DMS153 treated with DMSO at 0.1 percent for 48 hours (cell line): ENCODE measurements at regions not wholly inside any gene's neighbourhood (a gene's known extent, or its start where the extent isn't known, plus 50 kb on each side); places are given as distances from the start of the nearest gene placed in this dataset.

Experiments
- DNase-seq: peaks from one replicate; lab custom pipeline; 2025; ENCODE audit not compliant: unreplicated experiment; lab: John Stamatoyannopoulos, UW

DNA sequence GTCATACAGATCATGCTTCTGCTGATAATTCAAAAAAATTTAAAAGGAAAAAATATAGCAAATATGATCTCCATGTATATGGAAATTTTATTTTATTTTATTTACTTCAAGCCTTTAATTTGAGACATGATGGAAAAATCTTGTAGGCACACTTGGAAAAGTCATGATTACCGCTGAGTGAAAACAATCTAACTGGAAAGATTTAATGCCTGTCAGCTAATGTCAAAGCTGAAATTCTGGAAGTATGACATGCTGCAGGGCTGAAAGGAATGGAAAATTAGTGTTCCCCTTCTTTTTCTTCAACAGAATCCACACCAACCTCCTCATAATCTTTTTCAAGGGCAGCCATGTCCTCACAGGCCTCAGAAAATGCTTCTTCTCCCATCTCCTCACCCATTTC, 58.2 kb downstream of the RPRM start:
- no peak for DNase-seq

DNA sequence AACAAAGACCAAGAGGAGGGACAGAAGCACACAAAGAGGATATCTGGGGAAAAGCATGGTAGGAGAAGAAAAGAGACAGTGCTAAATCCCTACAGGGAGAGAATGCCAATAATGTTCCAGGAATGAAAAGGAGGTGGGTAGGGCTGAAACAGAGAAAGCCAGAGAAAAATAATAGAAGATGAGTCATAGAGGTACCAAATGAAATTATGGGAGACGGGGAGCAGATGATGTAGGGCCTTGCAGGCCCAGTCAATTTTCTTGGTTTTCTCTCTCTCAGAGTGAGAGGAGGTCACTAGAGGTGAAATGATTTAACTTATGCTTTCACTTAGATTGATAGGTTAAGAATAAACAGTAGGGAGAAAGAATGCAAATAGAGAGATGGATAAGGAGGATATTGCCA, 61.5 kb downstream of the RPRM start:
- no peak for DNase-seq

DNA sequence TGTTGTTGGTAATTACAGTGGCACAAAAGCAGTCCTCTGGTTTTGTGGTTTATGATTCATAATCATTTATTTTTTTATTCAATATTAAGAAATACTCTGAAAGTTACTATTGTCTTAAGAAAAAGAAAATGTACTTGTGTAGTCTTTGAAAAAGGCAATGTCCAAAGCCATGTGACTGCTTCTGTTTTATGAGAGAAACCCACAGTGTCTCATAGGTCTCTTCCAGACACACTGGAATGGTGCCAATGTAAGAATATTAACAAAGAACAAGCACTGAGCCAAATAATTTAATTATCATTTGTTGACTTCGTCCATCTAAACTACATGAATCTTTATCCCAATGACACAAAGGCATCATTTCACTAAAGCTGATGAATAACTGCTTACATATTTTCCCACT, 62.5 kb downstream of the RPRM start:
- DNase-seq, result no peak

DNA sequence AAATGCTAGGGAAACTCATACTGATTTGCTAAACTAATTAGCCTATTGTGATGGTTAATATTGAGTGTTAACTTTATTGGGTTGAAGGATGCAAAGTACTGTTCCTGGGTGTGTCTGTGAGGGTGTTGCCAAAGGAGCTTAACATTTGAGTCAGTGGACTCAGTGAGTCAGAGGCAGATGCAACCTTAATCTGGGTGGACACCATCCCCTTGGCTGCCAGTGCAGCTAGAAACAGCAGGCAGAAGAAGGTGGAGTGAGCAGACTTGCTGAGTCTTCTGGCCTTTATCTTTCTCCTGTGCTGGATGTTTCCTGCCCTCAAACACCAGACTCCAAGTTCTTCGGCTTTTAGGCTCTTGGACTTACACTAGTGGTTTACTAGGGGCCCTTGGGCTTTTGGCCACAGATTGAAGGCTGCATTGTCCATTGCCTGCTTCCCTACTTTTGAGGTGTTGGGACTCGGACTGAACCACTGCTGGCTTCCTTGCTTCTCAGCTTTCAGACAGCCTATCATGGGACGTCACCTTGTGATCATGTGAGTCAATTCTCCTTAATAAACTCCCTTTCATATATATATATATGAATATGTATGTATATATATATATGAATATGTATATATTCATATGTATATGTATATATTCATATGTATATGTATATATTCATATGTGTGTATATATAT, 69.7 kb downstream of the RPRM start:
- DNase-seq, result no peak

DNA sequence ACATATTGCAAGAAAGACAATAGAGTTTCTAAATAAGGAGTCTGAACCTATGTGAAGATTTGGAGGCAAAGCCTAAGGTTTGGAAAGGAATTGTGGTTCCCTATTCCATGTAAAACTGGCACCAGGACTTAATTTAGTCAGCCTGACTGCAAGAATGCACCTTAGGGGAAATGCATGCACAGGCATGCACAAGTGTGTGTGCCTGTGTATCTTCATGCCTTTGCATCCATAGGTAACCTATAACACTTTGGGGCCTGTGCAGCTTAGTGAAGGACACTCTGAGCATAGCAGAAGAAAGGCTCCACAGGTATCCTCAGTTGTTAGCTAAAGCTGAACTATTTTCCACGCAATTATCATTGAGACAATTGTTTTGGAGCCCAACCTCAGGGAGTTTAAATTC, 73.4 kb downstream of the RPRM start:
- DNase-seq, result no peak

DNA sequence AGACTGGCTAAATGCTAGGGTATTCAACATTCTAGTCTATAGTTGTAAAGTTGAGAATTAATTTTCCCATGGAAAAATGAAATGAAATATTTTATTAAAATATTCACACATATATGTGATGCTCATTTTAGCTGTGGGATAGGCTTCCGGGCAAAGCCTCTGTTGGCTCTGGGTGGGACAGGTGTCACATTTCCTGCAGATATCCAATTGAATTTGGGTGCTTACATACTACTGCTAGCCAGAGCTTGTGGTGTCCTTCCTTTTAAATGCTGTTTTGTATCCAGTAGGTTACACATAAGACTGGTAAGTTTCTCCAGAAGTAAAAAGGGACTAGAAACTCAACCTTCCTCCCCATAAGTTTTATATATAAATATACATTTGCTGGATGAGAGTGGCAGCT, 73.8 kb downstream of the RPRM start:
- DNase-seq, result peak; percentile 20

DNA sequence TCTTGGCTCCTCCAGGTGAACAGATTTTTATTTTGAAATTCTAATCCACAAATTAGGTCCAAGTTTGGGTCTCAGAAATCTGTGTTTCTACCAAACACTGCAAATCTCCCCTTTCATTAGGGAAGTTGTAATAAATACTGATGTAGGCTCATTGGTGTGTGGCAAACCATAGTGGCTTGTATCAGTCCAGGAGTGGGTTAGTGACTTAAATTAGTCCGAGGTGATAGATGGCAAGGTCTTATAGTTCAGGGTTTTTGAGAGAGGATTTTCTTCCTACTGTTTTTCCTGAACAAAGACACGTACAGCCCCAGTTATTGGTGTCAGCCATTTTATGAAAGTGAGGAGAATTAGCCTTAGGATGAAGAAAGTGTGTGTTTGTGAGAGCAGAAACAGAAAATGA, 74.6 kb downstream of the RPRM start:
- peak; percentile 14 for DNase-seq

DNA sequence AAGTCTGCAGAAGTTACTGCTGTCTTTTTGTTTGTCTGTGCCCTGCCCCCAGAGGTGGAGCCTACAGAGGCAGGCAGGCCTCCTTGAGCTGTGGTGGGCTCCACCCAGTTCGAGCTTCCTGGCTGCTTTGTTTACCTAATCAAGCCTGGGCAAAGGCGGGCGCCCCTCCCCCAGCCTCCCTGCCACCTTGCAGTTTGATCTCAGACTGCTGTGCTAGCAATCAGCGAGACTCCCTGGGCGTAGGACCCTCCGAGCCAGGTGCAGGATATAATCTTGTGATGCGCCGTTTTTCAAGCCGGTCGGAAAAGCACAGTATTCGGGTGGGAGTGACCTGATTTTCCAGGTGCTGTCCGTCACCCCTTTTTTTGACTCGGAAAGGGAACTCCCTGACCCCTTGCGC, 75.2 kb downstream of the RPRM start:
- peak; percentile 5 for DNase-seq

DNA sequence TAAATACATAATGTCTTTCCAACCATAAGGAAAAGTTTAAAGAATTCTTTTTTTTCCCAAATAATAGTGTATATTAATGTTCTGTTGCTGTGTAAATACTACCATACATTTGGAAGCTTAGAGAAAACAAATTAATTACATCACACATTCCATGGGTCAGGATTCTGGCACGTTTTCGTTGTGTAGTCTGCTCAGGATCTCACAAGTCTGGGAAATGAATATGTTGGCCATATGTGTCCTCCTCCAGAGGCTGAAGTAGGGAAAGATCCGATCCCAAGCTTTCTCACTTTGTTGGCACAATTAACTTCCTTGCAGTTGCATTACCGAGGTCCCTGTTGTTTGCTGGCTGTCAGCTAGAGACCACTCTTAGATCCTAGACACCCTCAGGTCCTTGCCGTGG, 83.9 kb downstream of the RPRM start:
- no peak for DNase-seq

DNA sequence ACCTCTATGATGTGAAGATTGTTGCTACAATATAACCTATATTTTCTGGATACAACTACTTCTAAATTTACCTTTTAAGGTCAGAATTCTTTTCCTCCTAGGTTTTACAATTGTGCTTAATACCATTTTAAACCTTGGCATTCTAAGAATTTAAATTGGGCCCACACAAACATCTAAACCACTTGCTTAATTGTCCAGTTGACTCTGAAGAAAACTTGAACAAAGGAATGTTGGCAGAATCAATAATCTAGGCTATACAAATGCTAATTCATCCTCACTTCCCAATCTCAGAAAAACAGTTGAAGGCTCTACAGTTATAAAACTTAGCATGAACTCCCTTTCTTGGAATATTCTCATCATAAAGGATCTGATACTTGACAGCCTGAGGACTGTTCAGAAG, 84.3 kb downstream of the RPRM start:
- DNase-seq, result no peak

DNA sequence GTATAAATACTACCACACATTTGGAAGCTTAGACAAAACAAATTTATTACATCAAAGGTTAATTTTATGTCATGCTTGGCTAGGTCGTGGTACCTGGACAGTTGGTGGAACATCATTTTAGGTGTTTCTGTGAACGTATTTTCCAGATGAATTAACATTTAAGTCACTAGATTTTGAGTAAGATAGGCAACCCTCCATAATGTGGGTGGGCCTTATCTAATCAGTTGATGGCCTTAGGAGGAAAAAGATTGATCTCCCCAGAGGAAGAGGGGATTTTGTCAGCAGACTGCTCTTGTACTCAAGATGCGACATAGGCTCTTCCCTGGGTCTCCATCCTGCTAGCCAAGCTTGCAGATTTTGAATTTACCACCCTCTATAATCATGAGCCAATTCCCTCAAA, 85.0 kb downstream of the RPRM start:
- no peak for DNase-seq

DNA sequence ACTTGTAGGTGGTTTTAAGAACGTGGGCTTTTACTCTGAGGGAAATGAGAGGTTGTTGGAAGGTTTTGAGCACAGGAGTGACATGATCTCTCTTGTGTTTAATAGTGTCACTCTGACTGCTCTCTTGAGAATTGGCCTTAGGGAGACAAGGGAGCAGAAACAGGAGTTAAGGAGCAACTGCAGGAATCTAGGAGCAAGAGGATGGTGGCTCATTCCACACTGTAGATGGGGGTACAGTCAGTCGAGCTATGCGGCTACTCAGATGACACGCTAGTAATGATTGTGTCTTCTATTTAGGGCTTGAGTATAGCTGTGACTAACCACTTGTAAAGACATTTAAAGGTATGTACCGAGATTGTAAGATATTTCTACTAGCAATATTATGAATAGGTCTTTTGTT, 87.4 kb downstream of the RPRM start:
- no peak for DNase-seq

DNA sequence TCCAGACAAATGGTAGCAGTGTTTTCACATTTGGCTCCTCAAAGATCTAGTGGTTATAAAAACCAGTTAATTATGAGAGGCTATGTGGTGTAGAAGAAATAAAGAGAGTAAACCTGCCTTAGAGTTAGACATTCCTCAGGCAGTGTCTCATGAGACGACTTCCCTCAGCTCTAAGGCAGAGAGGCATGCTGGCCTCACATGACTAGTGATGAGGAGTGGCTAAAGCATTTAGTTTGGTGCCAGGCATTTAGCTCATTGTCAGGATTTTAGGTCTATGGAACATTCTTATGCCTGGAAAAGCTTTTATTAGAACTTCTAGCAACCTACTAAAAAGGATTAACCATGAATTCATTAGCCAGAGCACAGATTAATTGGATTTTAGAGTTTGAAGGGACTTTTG, 90.3 kb downstream of the RPRM start:
- no peak for DNase-seq

DNA sequence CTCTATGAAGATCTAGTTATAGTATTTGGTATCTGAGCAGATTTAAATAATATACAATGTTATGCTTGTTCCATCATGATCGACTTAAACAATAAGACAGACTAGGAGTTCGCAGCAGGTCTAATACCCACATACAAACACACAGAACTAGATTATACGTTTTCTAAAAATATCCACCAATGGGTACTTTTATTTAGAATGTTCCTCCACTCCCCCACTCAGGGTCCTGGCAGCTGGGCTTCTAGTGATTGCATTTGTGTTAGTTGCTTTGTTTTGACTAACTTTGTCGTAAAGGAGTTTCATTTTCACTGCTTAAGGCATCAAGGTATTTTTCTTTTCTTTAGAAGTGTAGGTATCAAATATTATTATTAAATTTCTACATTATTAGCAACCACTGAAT, 91.4 kb downstream of the RPRM start:
- no peak for DNase-seq

DNA sequence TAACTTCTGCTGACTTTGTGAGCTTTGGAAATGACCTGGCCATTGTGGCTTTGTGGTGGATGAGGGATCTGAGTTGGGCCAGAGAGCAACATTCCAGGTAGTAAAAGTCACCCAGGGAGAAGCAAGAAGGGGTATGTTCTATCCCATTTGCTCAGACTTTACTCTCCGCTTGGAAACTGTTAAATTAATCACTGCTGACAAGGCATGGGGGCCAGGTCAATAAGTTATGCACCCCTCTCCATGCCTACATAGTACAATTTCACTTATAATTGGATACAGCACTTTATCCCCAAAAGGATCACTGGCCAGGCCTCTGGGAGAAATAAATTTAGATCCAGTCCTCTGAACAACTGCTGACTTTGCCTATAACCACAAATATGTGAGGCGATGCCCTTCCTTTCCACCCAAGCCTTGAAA, 92.1 kb downstream of the RPRM start:
- DNase-seq, result no peak

DNA sequence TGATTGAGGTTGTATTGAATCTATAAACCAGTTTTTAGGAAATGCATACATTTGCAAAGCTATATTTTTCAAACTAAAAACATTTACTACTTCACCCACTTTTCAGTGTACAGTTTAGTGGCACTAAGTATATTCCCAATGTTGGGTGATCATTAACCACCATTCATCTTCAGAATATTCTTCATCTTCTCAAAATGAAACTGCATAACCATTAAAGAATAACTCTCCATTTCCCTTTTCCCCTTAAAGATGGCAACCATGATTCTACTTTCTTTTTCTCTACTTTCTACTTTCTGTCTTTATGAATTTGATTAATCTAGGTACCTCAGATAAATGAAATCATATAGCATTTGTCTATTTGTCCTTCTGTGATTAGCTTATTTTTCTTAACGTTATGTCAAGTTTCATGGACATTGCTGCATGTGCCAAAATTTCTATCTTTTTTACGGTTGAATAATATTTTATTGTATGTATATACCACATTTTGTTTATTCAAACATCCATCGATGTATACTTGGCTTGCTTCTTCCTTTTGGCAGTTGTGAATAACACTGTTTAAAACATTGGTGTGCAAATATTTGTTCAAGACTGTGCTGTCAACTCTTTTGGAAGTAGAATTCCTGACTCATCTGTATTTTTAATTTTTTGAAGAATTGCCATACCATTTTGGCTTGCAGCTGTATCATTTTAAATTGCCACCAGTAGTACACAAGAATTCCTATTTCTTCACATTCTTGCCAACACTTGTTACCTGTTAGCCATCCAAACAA, 104.9 kb downstream of the RPRM start:
- DNase-seq, result no peak

DNA sequence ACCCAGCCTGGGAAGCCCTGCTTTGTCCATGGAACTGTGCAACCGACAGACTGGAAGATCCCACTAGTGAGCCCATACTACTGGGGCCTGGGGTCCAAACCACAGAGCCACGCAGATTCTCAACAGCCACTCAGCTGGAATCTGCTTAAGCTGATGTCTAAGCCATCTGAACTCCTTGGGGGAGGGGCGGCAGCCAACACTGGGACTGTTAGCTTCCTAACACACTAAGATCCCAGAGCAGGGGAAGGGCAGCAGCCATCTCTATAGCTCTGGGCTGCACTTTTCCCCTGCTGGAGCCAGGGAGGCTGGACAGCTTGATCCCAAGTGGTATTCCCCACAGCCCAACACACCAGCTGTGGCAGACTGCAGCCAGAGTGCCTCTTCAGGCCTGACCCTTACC, 118.3 kb downstream of the RPRM start:
- no peak for DNase-seq

DNA sequence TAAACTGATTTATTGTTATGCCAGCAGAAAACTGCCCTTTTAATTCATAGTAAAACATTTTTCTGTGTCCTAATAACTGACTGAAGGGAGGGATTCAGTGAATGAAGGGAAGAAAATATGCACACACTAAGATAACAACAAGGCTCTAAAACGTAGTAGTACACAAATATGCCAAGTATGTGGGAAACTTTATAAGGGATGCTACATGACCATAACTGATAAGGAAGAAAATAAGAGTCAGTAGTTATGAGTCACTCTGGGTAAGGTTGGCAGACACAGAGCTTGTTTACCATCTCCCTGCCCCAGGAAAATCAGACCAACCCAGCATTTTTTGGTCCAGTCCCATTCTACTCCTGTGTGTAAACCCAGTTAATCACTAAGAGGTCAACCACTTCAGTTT, 124.2 kb downstream of the RPRM start:
- no peak for DNase-seq

DNA sequence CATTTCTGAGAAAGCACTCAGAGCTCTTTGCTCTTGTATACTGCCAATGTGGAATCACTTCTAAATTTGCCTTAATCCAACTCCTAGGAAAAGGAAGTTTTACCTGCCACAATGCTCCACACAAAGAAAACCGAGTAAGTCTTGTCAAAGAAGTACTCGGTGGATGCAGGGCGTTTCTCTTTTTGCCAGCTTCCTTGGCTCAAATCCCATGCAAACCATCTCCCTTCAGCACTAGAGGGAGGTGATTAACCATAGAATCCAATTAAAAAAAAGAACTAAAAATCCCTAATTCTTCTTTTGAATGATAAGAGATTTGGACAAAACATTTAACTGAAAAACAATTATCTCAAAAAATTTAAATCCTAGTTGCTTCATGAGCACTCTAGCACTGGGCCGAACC, 129.0 kb downstream of the RPRM start:
- no peak for DNase-seq

DNA sequence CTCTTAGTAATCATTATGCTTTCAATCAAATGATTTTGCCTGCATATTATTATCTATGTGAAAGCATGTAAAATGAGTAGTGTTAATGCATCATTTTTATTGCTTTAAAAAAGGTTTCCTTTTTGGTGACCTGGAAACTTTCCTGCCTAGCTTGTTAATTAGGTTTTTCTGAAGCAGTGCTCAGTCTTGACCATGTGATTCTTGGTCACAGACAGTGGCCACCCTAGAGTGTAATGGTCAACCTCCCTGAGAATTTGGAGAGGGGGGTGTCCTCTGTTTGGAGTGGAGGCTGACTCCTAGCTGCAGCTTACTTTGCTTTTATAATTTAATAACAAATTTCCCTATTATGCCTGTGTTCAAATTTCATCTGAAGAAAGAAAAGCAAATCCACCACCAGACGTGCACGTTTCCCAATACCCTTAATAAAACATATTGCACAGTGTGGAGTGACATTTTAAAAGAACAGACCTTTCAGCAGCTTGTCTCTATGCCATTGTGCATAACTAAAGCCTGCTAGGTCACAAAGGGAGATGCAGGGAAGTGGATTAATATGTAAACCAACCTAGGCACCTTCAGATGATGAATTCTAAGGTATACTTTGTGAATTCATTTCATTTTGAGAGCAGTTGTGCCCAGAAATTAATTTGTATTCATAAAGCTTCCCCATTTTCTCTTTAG, 130.6 kb downstream of the RPRM start:
- no peak for DNase-seq

DNA sequence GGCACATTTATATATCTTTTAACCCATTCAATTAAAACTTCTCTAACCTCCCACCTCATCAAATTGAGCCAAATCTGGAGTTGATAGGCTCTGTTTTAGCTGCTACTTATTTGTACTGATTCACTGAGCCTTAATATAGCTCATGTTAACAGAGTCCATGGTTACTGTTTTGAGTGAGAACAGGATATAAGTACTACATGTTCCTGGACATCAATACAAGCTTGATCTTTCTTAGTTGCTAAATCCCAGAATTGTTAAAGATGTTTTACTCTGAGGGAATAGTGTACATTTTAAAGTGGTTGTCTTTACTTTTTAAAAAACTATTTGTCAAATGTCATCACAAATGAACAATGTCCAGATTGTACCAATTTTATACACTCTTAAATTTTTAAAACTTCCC, 157.7 kb downstream of the RPRM start:
- no peak for DNase-seq

DNA sequence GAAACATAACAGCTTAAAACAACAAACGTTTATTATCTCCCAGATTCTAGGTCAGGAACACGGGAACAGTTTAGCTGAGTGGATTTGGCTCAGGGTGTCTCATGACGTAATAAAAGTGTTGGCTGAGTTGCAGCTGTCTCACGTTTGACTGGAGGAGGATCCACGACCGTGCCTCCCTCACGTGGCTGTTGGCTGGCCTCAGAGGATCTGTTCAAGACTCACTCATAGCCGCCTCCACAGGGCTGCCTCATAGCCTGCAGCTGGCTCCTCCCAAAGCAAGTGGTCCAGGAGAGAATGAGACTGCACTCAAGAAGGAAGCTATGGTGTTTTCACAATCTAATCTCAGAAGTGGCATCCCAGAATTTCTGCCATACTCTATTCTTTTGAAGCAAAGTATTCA, 167.1 kb downstream of the RPRM start:
- DNase-seq, result no peak
